SK-N-SH (cell line): ENCODE measurements at regions not wholly inside any gene's neighbourhood (a gene's known extent, or its start where the extent isn't known, plus 50 kb on each side); places are given as distances from the start of the nearest gene placed in this dataset.

Experiments
- CTCF ChIA-PET: fragments of 300-600, 350-600 bp; formaldehyde crosslinking; extraction: SDS; loops from one replicate; lab custom pipeline; 2021; lab: Yijun Ruan, JAX
- POLR2A ChIA-PET: fragments of 350-600 bp; sonication (Branson Sonifier 250); formaldehyde crosslinking; extraction: SDS; loops from one replicate; lab custom pipeline; 2020; ENCODE audit warnings: antibody characterized with exemption, inconsistent platforms; lab: Yijun Ruan, JAX
- DNase-seq: peaks from one replicate; pipeline ENCODE4 v3.0.0; 2012
- H2AFZ ChIP-seq: fragments of 200-600 bp; sonication (generic); 2 replicates; pipeline ENCODE4 v1.8.1; 2016; ENCODE audit warnings: antibody characterized with exemption, mild to moderate bottlenecking, low read depth
- H3F3A ChIP-seq: fragments of 200-600 bp; sonication (generic); replicated peaks from 2 replicates; pipeline ENCODE3; 2016; ENCODE audit warnings: antibody characterized with exemption, mild to moderate bottlenecking; ENCODE audit not compliant: insufficient read depth
- H3K27ac ChIP-seq, 2 experiments: fragments of 200-500 bp in 1 of 2; fragments of 200-600 bp in 1 of 2; sonication (Bioruptor generic) in 1 of 2; sonication (generic), shearing (Covaris generic) in 1 of 2; 2 replicates each; pipeline versions ENCODE4 v1.5.1 to v1.6.1; 2014 to 2016; ENCODE audit warnings: low read depth in 2 of 2, inconsistent platforms in 1 of 2, low read length in 1 of 2, mild to moderate bottlenecking in 1 of 2, mixed read lengths in 1 of 2
- H3K27me3 ChIP-seq: fragments of 200-600 bp; sonication (generic), shearing (Covaris generic); 2 replicates; pipeline ENCODE4 v1.6.1; 2016; ENCODE audit warnings: mixed run types; ENCODE audit not compliant: insufficient read depth
- H3K36me3 ChIP-seq, 2 experiments: fragments of 200-500 bp in 1 of 2; fragments of 200-600 bp in 1 of 2; sonication (Bioruptor generic) in 1 of 2; sonication (generic) in 1 of 2; replicated peaks in 1 of 2; 2 replicates each; pipeline versions ENCODE3 to v1.5.1; 2014 to 2016; ENCODE audit warnings: low read length in 1 of 2, mild to moderate bottlenecking in 1 of 2; ENCODE audit not compliant: insufficient read depth in 2 of 2, control insufficient read depth in 1 of 2
- H3K4me1 ChIP-seq, 2 experiments: fragments of 200-500 bp in 1 of 2; fragments of 200-600 bp in 1 of 2; sonication (Bioruptor generic) in 1 of 2; sonication (generic), shearing (Covaris generic) in 1 of 2; 2 replicates each; pipeline versions ENCODE4 v1.5.1 to v1.6.1; 2014 to 2016; ENCODE audit warnings: low read depth in 1 of 2, low read length in 1 of 2, mixed run types in 1 of 2; ENCODE audit not compliant: insufficient read depth in 2 of 2, control insufficient read depth in 1 of 2
- H3K4me2 ChIP-seq: fragments of 200-600 bp; sonication (generic), shearing (Covaris generic); 2 replicates; pipeline ENCODE4 v1.6.1; 2017; ENCODE audit warnings: mixed run types
- H3K4me3 ChIP-seq, 2 experiments: fragments of 200-500 bp in 1 of 2; fragments of 200-600 bp in 1 of 2; sonication (Bioruptor generic) in 1 of 2; sonication (generic), shearing (Covaris generic) in 1 of 2; 2 replicates each; pipeline versions ENCODE4 v1.5.1 to v1.8.1; 2014 to 2016; ENCODE audit warnings: low read depth in 2 of 2, inconsistent platforms in 1 of 2, low read length in 1 of 2, mild to moderate bottlenecking in 1 of 2, mixed read lengths in 1 of 2, moderate library complexity in 1 of 2
- H3K79me2 ChIP-seq: fragments of 200-600 bp; sonication (generic); 2 replicates; pipeline ENCODE4 v1.8.1; 2017; ENCODE audit warnings: mild to moderate bottlenecking; ENCODE audit not compliant: insufficient read depth
- H3K9ac ChIP-seq: fragments of 200-600 bp; sonication (generic); 2 replicates; pipeline ENCODE4 v1.6.1; 2017; ENCODE audit warnings: mixed run types
- H3K9me2 ChIP-seq: fragments of 200-600 bp; sonication (generic); 2 replicates; pipeline ENCODE4 v1.6.1; 2017; ENCODE audit warnings: mixed run types
- H3K9me3 ChIP-seq: fragments of 200-600 bp; sonication (generic); 2 replicates; pipeline ENCODE4 v1.6.1; 2017; ENCODE audit warnings: mixed run types, mild to moderate bottlenecking, moderate library complexity
- H4K20me1 ChIP-seq: fragments of 200-600 bp; sonication (generic); 2 replicates; pipeline ENCODE4 v1.6.1; 2017; ENCODE audit warnings: mild to moderate bottlenecking, mixed run types; ENCODE audit not compliant: insufficient read depth
- CHD2 ChIP-seq: fragments of 150-350 bp; IDR thresholded peaks from 2 replicates; pipeline ENCODE4 v1.6.1; 2018; ENCODE audit warnings: low read length; ENCODE audit not compliant: partially characterized antibody
- EZH2phosphoT487 ChIP-seq: fragments of 200-600 bp; sonication (generic); IDR thresholded peaks from 2 replicates; pipeline ENCODE4 v1.6.1; 2017; ENCODE audit warnings: low read depth, mixed run types, mild to moderate bottlenecking, antibody characterized with exemption, moderate library complexity, borderline replicate concordance
- FOSL2 ChIP-seq: IDR thresholded peaks from 2 replicates; pipeline ENCODE4 v1.4.0; 2012; ENCODE audit warnings: low read depth, mild to moderate bottlenecking, moderate library complexity, borderline replicate concordance
- FOXJ3 ChIP-seq: sonication (generic); formaldehyde crosslinking; IDR thresholded peaks from 2 replicates; pipeline ENCODE4 v1.5.1; 2020; ENCODE audit warnings: mild to moderate bottlenecking, missing genetic modification reagents
- FOXM1 ChIP-seq: IDR thresholded peaks from 2 replicates; pipeline ENCODE4 v1.4.0; 2012; ENCODE audit warnings: low read depth, mild to moderate bottlenecking
- GABPA ChIP-seq: IDR thresholded peaks from 2 replicates; pipeline ENCODE4 v1.4.0; 2012; ENCODE audit warnings: low read depth, mild to moderate bottlenecking
- GATA2 ChIP-seq: sonication (generic); formaldehyde crosslinking; IDR thresholded peaks from 2 replicates; pipeline ENCODE4 v1.5.0; 2020; ENCODE audit warnings: mild to moderate bottlenecking, missing genetic modification reagents
- JUND ChIP-seq: IDR thresholded peaks from 2 replicates; pipeline ENCODE4 v1.4.0; 2012
- MEF2A ChIP-seq: IDR thresholded peaks from 2 replicates; pipeline ENCODE4 v1.4.0; 2012; ENCODE audit warnings: low read depth, borderline replicate concordance
- MXI1 ChIP-seq: IDR thresholded peaks from 2 replicates; pipeline ENCODE4 v1.6.1; 2012; ENCODE audit warnings: mild to moderate bottlenecking, low read depth, low read length, improper control_type of control experiment
- NFIC ChIP-seq: IDR thresholded peaks from 2 replicates; pipeline ENCODE4 v1.4.0; 2012; ENCODE audit warnings: borderline replicate concordance
- POLR2AphosphoS5 ChIP-seq: IDR thresholded peaks from 2 replicates; pipeline ENCODE4 v1.6.1; 2012; ENCODE audit warnings: low read depth, low read length
- RAD21 ChIP-seq: IDR thresholded peaks from 2 replicates; pipeline ENCODE4 v1.6.1; 2012; ENCODE audit warnings: mild to moderate bottlenecking, low read length
- RFX5 ChIP-seq: IDR thresholded peaks from 2 replicates; pipeline ENCODE4 v1.6.1; 2012; ENCODE audit warnings: mild to moderate bottlenecking, improper control_type of control experiment, low read length
- RXRA ChIP-seq: IDR thresholded peaks from 2 replicates; pipeline ENCODE4 v1.4.0; 2012; ENCODE audit warnings: low read depth, mild to moderate bottlenecking, borderline replicate concordance
- SIN3A ChIP-seq: IDR thresholded peaks from 2 replicates; pipeline ENCODE4 v1.6.1; 2012; ENCODE audit warnings: low read depth, mild to moderate bottlenecking, low read length, moderate library complexity, borderline replicate concordance
- SMC3 ChIP-seq: IDR thresholded peaks from 2 replicates; pipeline ENCODE4 v1.6.1; 2012; ENCODE audit warnings: low read depth, low read length, improper control_type of control experiment
- TAF1 ChIP-seq: IDR thresholded peaks from 2 replicates; pipeline ENCODE4 v1.6.1; 2012; ENCODE audit warnings: low read depth, mild to moderate bottlenecking, low read length, moderate library complexity, borderline replicate concordance
- TCF12 ChIP-seq: IDR thresholded peaks from 2 replicates; pipeline ENCODE4 v1.4.0; 2012
- TEAD4 ChIP-seq: IDR thresholded peaks from 2 replicates; pipeline ENCODE4 v1.4.0; 2012; ENCODE audit warnings: mild to moderate bottlenecking, borderline replicate concordance; ENCODE audit not compliant: insufficient read depth
- YY1 ChIP-seq: IDR thresholded peaks from 2 replicates; pipeline ENCODE4 v1.4.0; 2012; ENCODE audit warnings: low read depth, mild to moderate bottlenecking
- WGBS: methylation state at CpG from one replicate; pipeline ENCODE4 v1.1.6; 2017; ENCODE audit warnings: low lambda C conversion rate; 5-methylcytosine and 5-hydroxymethylcytosine counted together
- TF ChIP-seq, protein P1 (sequence below): IDR thresholded peaks from 2 replicates; pipeline ENCODE4 v1.4.0; 2012; ENCODE audit warnings: low read depth
- TF ChIP-seq, protein P2 (sequence below): IDR thresholded peaks from 2 replicates; pipeline ENCODE4; 2012
- TF ChIP-seq, protein P3 (sequence below): IDR thresholded peaks from 2 replicates; pipeline ENCODE4 v1.4.0; 2012; ENCODE audit warnings: low read depth, borderline replicate concordance
- TF ChIP-seq, protein P4 (sequence below): IDR thresholded peaks from 2 replicates; pipeline ENCODE4 v1.6.1; 2012; ENCODE audit warnings: mild to moderate bottlenecking, low read depth, low read length, moderate library complexity
- TF ChIP-seq, protein P5 (sequence below): fragments of 200-600 bp; sonication (generic); IDR thresholded peaks from 2 replicates; pipeline ENCODE4 v1.6.1; 2017; ENCODE audit warnings: antibody characterized with exemption, mild to moderate bottlenecking, moderate library complexity

DNA sequence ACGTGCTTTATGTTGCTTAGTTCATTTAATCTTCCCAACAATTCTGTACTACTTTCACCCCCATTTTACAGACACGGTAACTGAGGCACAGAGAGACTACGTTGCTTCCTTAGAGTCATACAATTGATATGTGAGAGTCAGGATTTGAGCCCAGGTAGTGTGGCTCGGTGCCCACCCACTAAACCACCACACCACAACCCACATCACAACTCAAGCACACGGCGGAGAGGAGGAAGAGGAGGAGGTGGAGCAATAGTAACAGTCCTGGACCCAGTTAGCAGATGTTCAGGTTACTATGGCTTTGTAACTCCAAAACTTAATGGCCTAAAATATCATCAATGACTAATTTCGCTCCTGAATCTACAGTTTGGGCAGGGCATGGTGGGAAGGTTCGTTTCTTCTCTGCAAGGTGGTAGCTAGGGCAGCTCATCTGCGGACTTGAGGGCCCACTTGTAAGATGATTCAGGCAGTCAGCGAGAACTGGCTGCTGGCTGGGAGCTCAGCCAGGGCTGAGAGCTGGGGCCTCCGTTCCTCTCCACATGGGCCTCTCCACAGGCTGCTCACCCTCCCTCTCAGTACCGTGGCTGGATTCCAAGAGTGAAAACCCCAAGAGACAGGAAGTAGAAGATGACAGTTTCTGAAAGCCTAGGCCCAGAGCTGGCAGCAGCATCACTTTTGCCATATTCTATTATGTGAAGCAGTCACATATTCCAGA lies 167.1 kb downstream of the ZFP36L2 start:
- WGBS, result 61% methylated on average over 10 of the region's 12 CpGs
- Histone ChIP-seq H3F3A (peaks cover 25% of the 10 kb centered on the region), H3K4me3 (no peak overlapping the region), H3K27me3 (no peaks in the 10 kb centered on the region), H3K9ac (no peak overlapping the region), H3K27ac (peak overlapping the region; percentile 68 to 73), H3K9me2 (no peaks in the 10 kb centered on the region), H3K4me2 (peak overlapping the region; percentile 30; the same call in 1 of the 2 replicates), H3K36me3 (no peaks in the 10 kb centered on the region), H3K4me1 (peaks cover 30 to 53% of the 10 kb centered on the region in 2 experiments), H2AFZ (no peak overlapping the region), H3K9me3 (0 out of 2 replicates have a peak, but pooled peaks cover 5% of the 10 kb centered on the region), H3K79me2 (no peaks in the 10 kb centered on the region), H4K20me1 (no peaks in the 10 kb centered on the region)
- peak; percentile 72 for DNase-seq
- ChIA-PET CTCF (interaction anchor here (0.7 to 0.9 kb wide), 2 partner anchors 9 to 21 kb away, joined by 3 read pairs; no protein-coding TSS in a partner anchor), POLR2A (no interaction called here)
- TF ChIP-seq FOXJ3 (CRISPR knock-in tag) (no peak), NFIC (peak; percentile 99), TEAD4 (peak; percentile 79), GATA2 (no peak), RXRA (peak; percentile 87; the same call in 1 of the 2 replicates), TAF1 (peak; percentile 33; the same call in 1 of the 2 replicates), EZH2phosphoT487 (no peak), GABPA (peak; percentile 37; the same call in 1 of the 2 replicates), MXI1 (peak; percentile 40; the same call in 1 of the 2 replicates), FOXM1 (peak; percentile 70; the same call in 1 of the 2 replicates), CHD2 (peak; percentile 35), RFX5 (no peak), MEF2A (no peak; the same call in 1 of the 2 replicates), POLR2AphosphoS5 (peak; percentile 53; the same call in 1 of the 2 replicates), YY1 (peak; percentile 62; the same call in 1 of the 2 replicates), RAD21 (peak; percentile 26; the same call in 1 of the 2 replicates), SIN3A (peak; percentile 80; the same call in 1 of the 2 replicates), FOSL2 (peak; percentile 71; the same call in 1 of the 2 replicates), JUND (peak; percentile 77), TCF12 (peak; percentile 91), SMC3 (peak; percentile 12; the same call in 1 of the 2 replicates)
- TF ChIP-seq, protein P1, sequence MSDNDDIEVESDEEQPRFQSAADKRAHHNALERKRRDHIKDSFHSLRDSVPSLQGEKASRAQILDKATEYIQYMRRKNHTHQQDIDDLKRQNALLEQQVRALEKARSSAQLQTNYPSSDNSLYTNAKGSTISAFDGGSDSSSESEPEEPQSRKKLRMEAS, result peak; percentile 94
- TF ChIP-seq, protein P2, sequence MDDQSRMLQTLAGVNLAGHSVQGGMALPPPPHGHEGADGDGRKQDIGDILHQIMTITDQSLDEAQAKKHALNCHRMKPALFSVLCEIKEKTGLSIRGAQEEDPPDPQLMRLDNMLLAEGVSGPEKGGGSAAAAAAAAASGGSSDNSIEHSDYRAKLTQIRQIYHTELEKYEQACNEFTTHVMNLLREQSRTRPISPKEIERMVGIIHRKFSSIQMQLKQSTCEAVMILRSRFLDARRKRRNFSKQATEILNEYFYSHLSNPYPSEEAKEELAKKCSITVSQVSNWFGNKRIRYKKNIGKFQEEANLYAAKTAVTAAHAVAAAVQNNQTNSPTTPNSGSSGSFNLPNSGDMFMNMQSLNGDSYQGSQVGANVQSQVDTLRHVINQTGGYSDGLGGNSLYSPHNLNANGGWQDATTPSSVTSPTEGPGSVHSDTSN, result peak; percentile 90; the same call in 1 of the 2 replicates
- TF ChIP-seq, protein P3, sequence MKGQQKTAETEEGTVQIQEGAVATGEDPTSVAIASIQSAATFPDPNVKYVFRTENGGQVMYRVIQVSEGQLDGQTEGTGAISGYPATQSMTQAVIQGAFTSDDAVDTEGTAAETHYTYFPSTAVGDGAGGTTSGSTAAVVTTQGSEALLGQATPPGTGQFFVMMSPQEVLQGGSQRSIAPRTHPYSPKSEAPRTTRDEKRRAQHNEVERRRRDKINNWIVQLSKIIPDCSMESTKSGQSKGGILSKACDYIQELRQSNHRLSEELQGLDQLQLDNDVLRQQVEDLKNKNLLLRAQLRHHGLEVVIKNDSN, result peak; percentile 47; the same call in 1 of the 2 replicates
- TF ChIP-seq, protein P4, sequence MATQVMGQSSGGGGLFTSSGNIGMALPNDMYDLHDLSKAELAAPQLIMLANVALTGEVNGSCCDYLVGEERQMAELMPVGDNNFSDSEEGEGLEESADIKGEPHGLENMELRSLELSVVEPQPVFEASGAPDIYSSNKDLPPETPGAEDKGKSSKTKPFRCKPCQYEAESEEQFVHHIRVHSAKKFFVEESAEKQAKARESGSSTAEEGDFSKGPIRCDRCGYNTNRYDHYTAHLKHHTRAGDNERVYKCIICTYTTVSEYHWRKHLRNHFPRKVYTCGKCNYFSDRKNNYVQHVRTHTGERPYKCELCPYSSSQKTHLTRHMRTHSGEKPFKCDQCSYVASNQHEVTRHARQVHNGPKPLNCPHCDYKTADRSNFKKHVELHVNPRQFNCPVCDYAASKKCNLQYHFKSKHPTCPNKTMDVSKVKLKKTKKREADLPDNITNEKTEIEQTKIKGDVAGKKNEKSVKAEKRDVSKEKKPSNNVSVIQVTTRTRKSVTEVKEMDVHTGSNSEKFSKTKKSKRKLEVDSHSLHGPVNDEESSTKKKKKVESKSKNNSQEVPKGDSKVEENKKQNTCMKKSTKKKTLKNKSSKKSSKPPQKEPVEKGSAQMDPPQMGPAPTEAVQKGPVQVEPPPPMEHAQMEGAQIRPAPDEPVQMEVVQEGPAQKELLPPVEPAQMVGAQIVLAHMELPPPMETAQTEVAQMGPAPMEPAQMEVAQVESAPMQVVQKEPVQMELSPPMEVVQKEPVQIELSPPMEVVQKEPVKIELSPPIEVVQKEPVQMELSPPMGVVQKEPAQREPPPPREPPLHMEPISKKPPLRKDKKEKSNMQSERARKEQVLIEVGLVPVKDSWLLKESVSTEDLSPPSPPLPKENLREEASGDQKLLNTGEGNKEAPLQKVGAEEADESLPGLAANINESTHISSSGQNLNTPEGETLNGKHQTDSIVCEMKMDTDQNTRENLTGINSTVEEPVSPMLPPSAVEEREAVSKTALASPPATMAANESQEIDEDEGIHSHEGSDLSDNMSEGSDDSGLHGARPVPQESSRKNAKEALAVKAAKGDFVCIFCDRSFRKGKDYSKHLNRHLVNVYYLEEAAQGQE, result peak; percentile 35; the same call in 1 of the 2 replicates
- TF ChIP-seq, protein P5, sequence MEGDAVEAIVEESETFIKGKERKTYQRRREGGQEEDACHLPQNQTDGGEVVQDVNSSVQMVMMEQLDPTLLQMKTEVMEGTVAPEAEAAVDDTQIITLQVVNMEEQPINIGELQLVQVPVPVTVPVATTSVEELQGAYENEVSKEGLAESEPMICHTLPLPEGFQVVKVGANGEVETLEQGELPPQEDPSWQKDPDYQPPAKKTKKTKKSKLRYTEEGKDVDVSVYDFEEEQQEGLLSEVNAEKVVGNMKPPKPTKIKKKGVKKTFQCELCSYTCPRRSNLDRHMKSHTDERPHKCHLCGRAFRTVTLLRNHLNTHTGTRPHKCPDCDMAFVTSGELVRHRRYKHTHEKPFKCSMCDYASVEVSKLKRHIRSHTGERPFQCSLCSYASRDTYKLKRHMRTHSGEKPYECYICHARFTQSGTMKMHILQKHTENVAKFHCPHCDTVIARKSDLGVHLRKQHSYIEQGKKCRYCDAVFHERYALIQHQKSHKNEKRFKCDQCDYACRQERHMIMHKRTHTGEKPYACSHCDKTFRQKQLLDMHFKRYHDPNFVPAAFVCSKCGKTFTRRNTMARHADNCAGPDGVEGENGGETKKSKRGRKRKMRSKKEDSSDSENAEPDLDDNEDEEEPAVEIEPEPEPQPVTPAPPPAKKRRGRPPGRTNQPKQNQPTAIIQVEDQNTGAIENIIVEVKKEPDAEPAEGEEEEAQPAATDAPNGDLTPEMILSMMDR, result no peak
